ENCODE measurements at regions not wholly inside any gene's neighbourhood (a gene's known extent, or its start where the extent isn't known, plus 50 kb on each side); places are given as distances from the start of the nearest gene placed in this dataset.

GRCh38 chr5:164345853-164346252, 840.4 kb downstream of the MAT2B start:
- DNase-seq (ENCODE audit: low read depth) = no peak

DNA sequence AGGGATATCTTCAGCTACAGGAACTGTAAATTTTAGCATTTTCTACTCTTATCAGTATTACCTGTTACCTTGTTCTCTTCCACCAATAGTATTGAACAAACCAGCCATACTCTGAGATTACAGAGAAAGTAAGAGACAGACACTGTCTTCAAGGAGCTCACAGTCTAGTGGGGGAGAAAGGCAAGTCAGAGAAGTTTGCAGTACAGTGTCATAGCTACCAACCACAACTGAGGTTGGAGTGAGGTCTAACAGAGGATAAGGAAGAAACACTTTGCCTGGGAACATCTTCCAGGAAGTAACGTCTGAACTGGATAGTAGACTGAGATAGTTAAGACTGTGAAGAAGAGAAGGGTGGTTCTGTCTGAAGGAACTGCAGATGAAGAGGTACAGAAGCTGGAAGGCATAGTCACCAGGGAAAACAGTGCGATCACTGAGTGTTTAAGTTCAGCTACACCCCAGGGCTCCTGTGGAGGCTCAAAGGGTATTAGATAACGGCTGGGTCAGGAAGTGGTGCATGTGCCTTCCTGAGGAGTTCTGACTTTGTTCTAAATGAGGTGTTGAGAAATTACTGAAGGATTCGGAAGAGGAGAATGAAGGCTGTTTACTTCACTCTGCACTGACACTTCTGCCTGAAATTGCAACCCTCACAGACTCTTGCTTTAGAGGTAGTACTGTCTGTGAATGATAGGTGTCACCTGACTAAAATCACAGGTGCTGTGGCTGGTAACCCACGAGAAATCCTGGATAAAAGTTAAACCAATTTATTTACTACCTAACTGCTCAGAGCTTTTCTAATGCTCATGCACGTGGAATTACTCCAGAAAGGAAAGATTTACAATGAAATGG, 841.6 kb downstream of the MAT2B start:
- DNase-seq (ENCODE audit: low read depth) = no peak

DNA sequence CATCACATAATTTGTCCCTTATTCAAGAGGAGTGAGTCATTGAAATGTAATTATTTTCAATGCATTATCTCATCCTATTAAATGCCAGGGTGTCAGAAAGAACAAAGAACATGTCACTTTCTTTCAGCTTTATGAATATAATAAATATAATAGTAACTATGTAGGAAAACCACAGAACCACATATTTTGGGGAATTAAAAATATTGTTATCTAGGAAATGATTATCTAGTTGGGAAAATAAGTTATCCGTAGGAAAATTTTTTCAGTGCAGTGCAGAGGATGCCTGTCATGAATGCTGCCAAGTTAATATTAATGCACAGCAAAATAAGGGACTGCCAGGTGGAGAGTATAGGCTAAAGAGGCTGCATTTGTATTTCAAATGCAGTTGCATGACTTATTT, 844.8 kb downstream of the MAT2B start:
- no peak for DNase-seq (ENCODE audit: low read depth)

DNA sequence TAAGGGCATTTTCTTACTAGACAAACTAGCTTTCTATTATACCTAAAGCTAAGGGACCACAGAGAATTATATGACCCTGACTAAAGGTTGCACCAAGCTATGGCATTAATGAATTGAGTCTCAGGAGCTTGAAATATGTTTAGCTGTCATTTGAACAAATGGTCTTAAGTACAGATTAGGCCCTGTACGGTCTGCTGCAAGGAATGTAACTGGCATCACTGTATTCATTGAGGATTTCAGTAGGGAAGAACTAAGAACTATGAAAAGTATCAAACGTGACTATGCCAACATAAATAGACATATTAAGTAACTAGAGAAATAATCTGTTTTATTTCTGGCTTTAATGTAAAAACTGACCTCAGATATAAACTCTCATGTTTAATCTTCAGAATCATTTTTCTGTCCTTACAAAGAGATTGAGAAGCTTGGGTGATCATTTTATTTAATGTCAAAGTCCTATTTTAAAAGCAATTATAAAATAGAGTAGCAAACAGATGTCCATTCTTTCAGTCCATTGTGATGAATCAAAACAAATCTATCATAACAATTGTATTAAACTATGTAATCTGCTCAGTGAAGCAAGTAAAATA, 845.9 kb downstream of the MAT2B start:
- no peak for DNase-seq (ENCODE audit: low read depth)

DNA sequence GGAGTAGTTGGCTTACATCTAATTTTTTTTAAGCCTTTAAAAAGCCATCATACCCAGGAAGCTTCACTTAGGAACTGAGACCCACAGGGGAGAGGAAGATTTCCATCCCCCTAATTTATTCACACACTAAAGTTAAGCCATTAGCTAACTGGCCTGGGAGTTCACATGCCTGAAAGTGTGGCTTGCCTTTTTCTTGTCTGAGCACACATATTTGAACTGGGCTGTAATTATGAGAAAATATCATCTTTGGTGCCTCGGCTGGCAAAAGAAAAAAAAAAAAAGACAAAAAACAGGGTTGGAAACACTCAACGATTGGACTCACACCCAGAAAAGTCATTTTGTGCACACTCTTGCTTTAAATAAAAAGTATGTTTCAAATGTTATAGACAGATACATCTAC, 847.3 kb downstream of the MAT2B start:
- DNase-seq (ENCODE audit: low read depth) = no peak

GRCh38 chr5:164353155-164353554, 847.7 kb downstream of the MAT2B start:
- no peak for DNase-seq (ENCODE audit: low read depth)

DNA sequence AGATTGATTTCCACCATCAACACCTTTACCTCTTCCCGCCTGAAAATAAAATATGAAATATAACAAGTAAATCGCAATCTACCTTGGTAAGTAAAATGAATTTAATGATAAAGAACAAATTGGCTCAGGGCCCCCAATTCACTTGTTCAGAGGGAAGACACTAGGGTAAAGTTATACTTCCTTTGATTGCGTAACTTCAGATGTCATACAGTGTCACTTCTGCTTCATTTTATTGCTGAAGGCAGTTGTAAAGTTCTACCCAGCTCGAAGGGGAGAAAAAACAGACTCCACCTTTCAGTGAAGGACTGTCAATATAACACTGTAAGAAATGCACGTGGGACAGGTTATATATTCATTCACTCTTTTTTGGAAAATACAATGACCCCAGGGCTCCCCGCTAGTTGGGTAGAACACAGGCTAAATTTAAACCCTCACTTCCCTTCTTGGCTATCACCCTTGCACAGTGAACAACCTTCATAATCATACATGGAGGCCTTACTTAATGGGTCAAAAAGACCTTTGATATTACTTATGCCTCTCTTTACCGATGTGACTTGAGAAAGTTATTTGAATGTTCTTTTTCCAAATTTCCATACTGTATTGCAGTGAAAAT, 848.8 kb downstream of the MAT2B start:
- DNase-seq (ENCODE audit: low read depth) = no peak

- DNase-seq (ENCODE audit: low read depth) = no peak
Observed at GRCh38 chr5:164355267-164355830, 849.9 kb downstream of the MAT2B start.

GRCh38 chr5:164356790-164357189, 851.4 kb downstream of the MAT2B start:
- DNase-seq (ENCODE audit: low read depth) = no peak

- no peak for DNase-seq (ENCODE audit: low read depth)
Observed at GRCh38 chr5:164357395-164358033, 852.1 kb downstream of the MAT2B start.

- DNase-seq (ENCODE audit: low read depth) = no peak
Observed at GRCh38 chr5:164358531-164359259, 853.3 kb downstream of the MAT2B start.

GRCh38 chr5:164359260-164360255, 854.1 kb downstream of the MAT2B start:
- no peak for DNase-seq (ENCODE audit: low read depth)

- DNase-seq (ENCODE audit: low read depth) = no peak
Observed at GRCh38 chr5:164360589-164360988, 855.2 kb downstream of the MAT2B start.

DNA sequence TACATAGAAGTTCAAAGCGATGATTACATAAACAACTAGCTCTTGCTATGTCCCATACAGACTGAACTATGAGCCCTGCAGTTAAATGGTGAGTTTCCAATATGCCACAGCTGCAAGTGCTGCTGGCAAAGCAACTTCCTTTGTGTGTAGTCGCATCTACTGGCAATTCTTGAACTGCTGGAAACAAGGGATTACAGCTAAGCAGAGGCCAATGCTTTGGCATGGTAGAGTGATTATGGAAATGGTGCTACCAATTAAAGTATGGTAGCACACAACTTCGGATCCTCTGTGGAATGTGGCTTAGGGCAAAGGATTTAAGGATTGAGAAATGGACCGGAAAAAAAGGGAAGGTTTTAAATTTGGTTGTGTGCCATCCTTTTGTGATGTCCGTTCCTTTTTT, 856.6 kb downstream of the MAT2B start:
- no peak for DNase-seq (ENCODE audit: low read depth)

DNA sequence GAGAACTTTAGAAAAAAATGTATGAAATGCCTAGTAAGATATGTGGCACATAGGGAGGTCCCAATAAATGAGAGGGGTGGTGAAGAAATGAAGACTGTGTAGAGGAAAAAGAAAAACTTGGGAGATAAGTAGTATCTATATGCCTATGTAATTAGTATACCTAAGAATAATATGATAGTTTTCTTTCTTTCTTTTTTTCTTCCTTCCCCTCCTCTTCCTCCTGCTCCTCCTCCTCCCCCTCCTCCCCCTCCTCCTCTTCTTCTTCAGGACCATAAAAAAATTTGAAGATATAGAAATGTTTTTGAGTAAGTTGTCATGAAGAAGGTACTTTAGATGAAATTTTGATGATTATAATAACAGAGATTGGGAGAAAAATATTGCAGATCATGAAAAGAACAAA, 857.4 kb downstream of the MAT2B start:
- DNase-seq (ENCODE audit: low read depth) = no peak

GRCh38 chr5:164364237-164365208, 859.1 kb downstream of the MAT2B start:
- no peak for DNase-seq (ENCODE audit: low read depth)

DNA sequence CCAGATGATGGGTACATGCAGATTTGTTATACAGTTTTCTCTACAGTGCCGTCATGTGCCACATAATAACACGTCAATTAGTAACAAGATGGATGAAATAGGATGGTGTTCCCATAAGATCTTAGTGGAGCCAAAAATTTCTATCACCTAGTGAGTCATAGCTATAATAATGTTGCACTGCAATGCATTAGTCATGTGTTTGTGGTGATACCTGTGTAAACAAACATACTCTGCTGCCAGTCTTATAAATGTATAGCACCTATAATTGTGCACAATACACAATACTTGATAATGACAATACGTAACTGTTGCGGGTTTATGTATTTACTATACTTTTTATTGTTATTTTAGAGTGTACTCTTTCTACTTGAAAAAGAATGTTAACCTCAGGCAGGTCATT, 865.4 kb downstream of the MAT2B start:
- DNase-seq (ENCODE audit: low read depth) = no peak

DNA sequence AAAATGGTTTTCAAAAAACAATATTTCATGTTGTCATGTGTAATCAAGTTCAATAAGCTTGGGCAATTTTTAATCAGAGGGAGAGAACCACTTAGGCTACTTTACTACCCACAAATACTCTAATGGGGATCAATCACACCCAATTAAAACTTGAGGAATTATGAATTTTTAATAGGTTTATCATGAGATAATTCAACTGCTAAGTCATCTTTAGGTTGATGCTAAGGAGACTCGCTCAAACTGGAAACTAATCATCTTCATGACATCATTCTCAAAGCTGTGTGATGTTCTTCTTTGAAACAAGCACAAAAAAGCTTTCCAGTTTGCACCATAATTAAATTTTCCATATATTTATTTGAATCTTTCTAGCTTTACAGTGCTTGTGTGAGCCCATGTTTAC, 867.5 kb downstream of the MAT2B start:
- DNase-seq (ENCODE audit: low read depth) = no peak

GRCh38 chr5:164373876-164374275, 868.5 kb downstream of the MAT2B start:
- no peak for DNase-seq (ENCODE audit: low read depth)

All from RPMI7951 (cell line).